GM18520 (cell line): ENCODE measurements at regions not wholly inside any gene's neighbourhood (a gene's known extent, or its start where the extent isn't known, plus 50 kb on each side); places are given as distances from the start of the nearest gene placed in this dataset.
"Not testable (repeated sequence)": the region's sequence is repeated elsewhere in the genome, so short reads cannot be mapped to it uniquely, and the experiment has no call there.

ENCODE experiments used
- ATAC-seq: cut with Tn5 transposase; IDR thresholded peaks from one replicate; pipeline ENCODE4 v1.9.1; 2021; ENCODE audit not compliant: unreplicated experiment

GRCh38 chrX:39029221-39029620 lies 228.0 kb downstream of the MID1IP1 start:
- no peak for ATAC-seq

DNA sequence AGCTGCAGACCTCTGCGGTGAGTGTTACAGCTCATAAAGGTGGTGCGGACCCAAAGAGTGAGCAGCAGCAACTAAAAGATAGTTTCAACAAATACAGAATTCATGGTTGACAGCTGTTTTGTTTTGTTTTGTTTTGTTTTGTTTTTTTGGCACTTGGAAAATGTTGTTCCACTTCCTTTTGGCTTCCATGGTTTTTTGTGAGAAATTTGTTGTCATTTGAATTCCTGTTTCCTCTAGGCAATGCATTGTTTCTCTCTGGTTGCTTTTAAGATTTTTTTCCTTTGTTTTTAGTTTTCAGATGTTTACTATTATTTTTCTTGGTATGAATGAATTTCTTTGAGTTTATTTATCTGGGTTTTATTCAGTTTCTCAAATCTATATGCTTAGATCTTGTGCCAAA lies 229.4 kb downstream of the MID1IP1 start:
- ATAC-seq = no peak

GRCh38 chrX:39039890-39040289 lies 238.6 kb downstream of the MID1IP1 start:
- ATAC-seq = no peak

DNA sequence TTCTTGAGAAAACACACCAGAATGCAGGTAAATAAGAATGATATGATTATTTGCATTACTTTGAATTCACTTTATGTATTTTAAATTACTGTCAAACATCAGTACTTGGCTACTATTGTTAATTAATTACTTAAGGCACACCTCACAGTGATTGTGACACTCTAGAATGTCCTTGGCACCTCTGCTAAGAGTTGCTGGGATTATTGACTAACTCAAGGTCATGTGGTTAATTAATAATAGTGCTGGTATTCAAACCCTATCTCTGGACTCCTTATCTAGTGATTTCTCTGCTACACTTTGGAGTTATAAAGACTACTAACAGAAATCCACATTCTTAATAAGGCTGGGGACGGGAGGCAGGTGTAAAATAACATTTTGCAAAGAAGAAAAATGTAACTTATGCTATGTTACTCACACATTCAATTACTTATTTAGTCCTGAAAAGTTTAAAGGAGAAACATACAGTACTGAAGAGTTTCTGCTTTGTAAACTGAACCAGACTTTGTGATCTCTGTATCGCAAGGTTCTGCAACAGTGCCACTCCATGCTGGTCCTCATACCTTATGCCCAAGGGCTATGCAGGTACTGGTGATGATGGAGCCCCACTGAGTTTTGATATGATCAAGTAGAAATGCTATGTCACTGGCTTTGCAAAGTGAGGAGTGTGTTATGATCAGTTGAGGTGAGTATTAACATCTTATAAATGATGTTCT lies 242.7 kb downstream of the MID1IP1 start:
- no peak for ATAC-seq

DNA sequence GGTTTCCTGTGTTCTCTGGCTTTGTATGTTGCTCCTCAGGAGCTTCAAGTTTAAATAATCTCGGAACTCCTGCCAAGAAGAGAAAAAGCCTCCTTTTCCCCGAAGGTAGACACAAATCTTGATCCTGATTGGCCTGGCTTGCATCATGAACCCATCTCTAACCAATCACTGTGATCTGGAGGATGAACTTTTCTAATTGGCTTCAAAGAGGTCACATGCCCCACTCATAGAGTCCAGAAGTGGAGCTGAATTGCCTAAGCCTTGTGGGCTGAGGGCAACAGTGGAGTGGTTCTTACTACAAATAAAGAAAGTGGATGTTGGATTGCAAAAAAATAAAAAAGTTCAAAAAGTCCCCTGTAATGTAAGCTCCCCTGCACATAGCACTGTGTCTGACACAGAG lies 245.9 kb downstream of the MID1IP1 start:
- no peak for ATAC-seq

DNA sequence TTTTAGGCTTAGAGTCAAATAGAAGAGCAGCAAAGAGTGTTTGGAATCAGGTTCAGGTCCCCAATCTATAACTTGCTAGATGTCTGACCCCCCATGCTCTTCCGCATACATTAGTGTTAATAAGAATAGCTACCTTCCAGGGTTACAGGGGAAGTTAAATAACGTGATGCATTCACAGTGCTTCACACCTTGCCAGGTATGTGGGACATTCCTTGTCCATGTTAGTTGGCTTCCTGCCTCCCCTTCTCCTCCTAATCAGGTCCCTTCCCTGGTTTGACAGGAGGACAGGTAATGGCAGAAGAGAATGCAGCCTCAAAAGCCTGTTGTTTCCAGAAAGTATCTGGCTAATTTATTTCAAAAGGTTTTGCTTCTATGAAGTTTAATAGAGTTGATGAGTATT lies 248.7 kb downstream of the MID1IP1 start:
- no peak for ATAC-seq

GRCh38 chrX:39050427-39050826 lies 249.2 kb downstream of the MID1IP1 start:
- no peak for ATAC-seq

DNA sequence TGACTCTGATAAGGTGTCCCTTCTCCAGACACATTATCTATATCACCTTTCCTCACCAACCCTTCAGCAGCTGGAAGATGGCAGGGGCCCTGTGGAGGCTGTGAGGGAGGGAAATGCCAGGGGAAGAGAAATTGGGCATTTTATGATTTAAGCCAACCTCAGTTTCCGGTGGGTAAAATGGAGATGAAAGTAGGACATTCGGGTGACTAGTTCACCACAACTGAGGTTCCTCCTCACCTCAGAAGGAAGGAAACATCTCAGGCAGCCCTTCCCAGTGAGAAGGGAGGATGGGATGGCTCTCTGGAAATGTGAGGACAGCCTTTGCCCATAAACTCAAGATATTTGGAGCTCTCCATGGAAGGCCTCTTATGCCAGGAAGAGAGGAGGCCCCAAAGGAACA lies 251.5 kb downstream of the MID1IP1 start:
- no peak for ATAC-seq

DNA sequence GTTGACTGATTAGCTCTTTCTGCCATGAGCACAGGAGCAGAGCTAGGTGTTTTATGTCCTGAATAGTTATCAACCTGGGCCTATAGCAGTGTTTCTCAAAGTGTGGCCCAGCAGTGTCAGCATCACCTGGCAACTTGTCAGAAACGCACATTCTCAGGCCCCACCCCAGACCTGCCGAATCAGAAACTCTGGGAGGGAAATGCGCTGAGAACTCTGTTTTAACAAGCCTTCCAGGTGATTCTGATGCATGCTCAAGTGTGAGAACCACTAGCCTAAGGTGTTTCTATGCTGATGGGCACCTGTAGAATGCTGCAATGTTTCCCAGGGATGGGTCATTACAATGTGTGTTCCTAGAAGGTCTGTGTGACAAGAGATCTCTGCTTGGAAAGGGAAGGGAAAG lies 257.5 kb downstream of the MID1IP1 start:
- no peak for ATAC-seq

- ATAC-seq = no peak
Measured at GRCh38 chrX:39059866-39060265, 258.6 kb downstream of the MID1IP1 start.

- ATAC-seq = no peak
Measured at GRCh38 chrX:39063037-39063436, 261.8 kb downstream of the MID1IP1 start.

- no peak for ATAC-seq
Measured at GRCh38 chrX:39063702-39064101, 262.4 kb downstream of the MID1IP1 start.

- no peak for ATAC-seq
Measured at GRCh38 chrX:39065051-39065871, 264.0 kb downstream of the MID1IP1 start.

GRCh38 chrX:39067866-39068265 lies 266.6 kb downstream of the MID1IP1 start:
- ATAC-seq = no peak

DNA sequence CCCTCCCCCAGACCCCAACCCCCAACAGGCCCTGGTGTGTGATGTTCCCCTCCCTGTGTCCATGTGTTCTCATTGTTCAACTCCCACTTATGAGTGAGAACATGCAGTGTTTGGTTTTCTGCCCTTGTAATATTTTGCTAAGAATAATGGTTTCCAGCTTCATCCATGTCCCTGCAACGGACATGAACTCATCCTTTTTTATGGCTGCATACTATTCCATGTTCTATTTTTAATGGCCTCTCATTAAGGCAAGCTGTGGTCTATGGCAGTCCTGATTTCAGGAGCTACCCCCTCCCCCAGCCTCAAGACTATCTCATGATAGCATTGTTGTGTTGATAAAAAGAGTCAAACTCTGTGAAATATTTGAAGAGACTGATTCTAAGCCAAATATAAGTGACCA lies 267.4 kb downstream of the MID1IP1 start:
- not testable (repeated sequence) for ATAC-seq

DNA sequence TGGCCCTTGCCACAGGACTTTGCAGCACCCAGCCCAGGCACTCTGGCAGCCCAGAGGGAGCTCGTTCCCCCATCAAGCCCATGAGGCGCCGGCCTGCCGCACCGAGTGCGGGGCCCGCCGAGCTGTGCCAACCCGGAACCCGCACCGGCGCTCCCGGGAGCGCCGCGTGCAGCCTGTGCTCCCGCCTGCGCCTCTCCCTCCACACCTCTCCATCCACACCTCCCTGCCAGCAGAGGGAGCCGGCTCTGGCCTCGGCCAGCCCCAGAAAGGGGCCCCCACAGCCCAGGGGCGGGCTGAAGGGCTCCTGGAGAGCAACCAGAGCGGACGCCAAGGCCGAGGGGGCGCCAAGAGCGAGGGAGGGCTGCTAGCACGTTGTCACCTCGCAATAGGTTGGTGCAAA lies 268.8 kb downstream of the MID1IP1 start:
- ATAC-seq = no peak

DNA sequence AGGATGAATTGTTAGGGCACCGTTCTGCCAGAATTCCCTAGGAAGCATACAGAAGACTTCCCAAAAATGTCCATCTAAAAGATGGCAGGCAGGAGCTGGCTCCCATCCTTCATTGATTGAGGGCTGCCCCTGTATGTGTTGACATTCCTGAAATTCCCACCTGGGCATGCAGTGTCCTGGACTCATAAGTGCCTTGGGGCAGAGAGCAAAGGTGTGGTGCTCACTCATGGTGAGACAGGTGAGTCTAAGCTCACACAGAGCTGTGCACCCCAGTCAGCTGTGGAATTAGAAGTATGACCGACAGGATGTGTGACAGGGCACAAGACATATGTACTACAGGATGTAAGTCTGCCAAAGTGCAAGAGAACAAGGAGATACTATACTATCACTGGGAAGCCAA lies 271.9 kb downstream of the MID1IP1 start:
- no peak for ATAC-seq

- no peak for ATAC-seq
Measured at GRCh38 chrX:39096599-39096998, 295.3 kb downstream of the MID1IP1 start.

GRCh38 chrX:39104745-39105144 lies 303.5 kb downstream of the MID1IP1 start:
- ATAC-seq = no peak

DNA sequence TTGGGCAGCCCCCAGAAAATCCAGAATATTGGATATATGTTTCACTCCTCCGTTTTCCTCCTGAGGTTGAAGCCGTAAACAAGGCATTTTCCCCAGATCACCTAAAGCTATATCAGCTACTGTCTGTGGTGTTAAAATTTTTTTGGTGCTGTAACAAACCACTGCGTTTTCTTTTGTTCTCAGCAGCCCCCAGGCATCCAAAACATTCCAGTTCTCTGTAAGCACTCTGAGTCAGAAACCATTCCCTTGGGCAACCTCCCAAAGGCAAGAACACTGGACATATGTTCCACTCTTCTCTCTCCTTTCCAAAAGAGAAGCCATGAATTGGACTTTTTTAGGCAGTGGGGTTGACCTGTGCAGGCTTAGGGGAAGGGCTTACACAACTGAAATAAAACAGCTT lies 310.9 kb downstream of the MID1IP1 start:
- no peak for ATAC-seq

GRCh38 chrX:39115166-39115565 lies 313.9 kb downstream of the MID1IP1 start:
- ATAC-seq = no peak

GRCh38 chrX:39117101-39117500 lies 315.8 kb downstream of the MID1IP1 start:
- no peak for ATAC-seq
